ENCODE measurements at regions not wholly inside any gene's neighbourhood (a gene's known extent, or its start where the extent isn't known, plus 50 kb on each side); places are given as distances from the start of the nearest gene placed in this dataset.

- peak; percentile 69 for DNase-seq (ENCODE audit: low spot score)
- peak; percentile 69 for FAIRE-seq
These were observed 244.7 kb downstream of the SIPA1L2 start for GRCh38 chr1:232385221-232385620.

GRCh38 chr1:232384171-232384883 lies 245.6 kb downstream of the SIPA1L2 start:
- DNase-seq (ENCODE audit: low spot score) (no peak), FAIRE-seq (no peak)

- no peak for FAIRE-seq
- DNase-seq (ENCODE audit: low spot score) = no peak
These were observed 246.3 kb downstream of the SIPA1L2 start for GRCh38 chr1:232383455-232384123.

GRCh38 chr1:232382671-232383070 lies 247.3 kb downstream of the SIPA1L2 start:
- FAIRE-seq = no peak
- no peak for DNase-seq (ENCODE audit: low spot score)

GRCh38 chr1:232381394-232382100 lies 248.4 kb downstream of the SIPA1L2 start:
- DNase-seq (ENCODE audit: low spot score) (no peak), FAIRE-seq (no peak)

- DNase-seq (ENCODE audit: low spot score) (no peak), FAIRE-seq (no peak)
These were observed 249.3 kb downstream of the SIPA1L2 start for GRCh38 chr1:232380596-232380995.

- no peak for DNase-seq (ENCODE audit: low spot score)
- FAIRE-seq = no peak
These were observed 249.8 kb downstream of the SIPA1L2 start for GRCh38 chr1:232380131-232380530.

GRCh38 chr1:232379063-232379434 lies 250.9 kb downstream of the SIPA1L2 start:
- no peak for FAIRE-seq
- no peak for DNase-seq (ENCODE audit: low spot score)

GRCh38 chr1:232378266-232379062 lies 251.5 kb downstream of the SIPA1L2 start:
- FAIRE-seq = no peak
- no peak for DNase-seq (ENCODE audit: low spot score)

- no peak for DNase-seq (ENCODE audit: low spot score)
- FAIRE-seq = peak; percentile 17
These were observed 252.5 kb downstream of the SIPA1L2 start for GRCh38 chr1:232377494-232377770.

GRCh38 chr1:232376632-232377493 lies 253.1 kb downstream of the SIPA1L2 start:
- FAIRE-seq (no peak), DNase-seq (ENCODE audit: low spot score) (no peak)

- FAIRE-seq (no peak), DNase-seq (ENCODE audit: low spot score) (no peak)
These were observed 257.0 kb downstream of the SIPA1L2 start for GRCh38 chr1:232372841-232373440.

- FAIRE-seq (no peak), DNase-seq (ENCODE audit: low spot score) (no peak)
These were observed 257.5 kb downstream of the SIPA1L2 start for GRCh38 chr1:232372431-232372830.

- FAIRE-seq (no peak), DNase-seq (ENCODE audit: low spot score) (no peak)
These were observed 260.3 kb downstream of the SIPA1L2 start for GRCh38 chr1:232369451-232370296.

GRCh38 chr1:232368821-232369321 lies 261.1 kb downstream of the SIPA1L2 start:
- no peak for FAIRE-seq
- DNase-seq (ENCODE audit: low spot score) = no peak

GRCh38 chr1:232367293-232367692 lies 262.6 kb downstream of the SIPA1L2 start:
- DNase-seq (ENCODE audit: low spot score) (no peak), FAIRE-seq (no peak)

GRCh38 chr1:232364654-232365382 lies 265.1 kb downstream of the SIPA1L2 start:
- FAIRE-seq = no peak

GRCh38 chr1:232363008-232363407 lies 266.9 kb downstream of the SIPA1L2 start:
- DNase-seq (ENCODE audit: low spot score) (no peak), FAIRE-seq (no peak)

More at GRCh38 chr1:232364654-232365382, 265.1 kb downstream of the SIPA1L2 start:
- DNase-seq (ENCODE audit: low spot score) = no peak

- DNase-seq (ENCODE audit: low spot score) (no peak), FAIRE-seq (no peak)
These were observed 272.5 kb downstream of the SIPA1L2 start for GRCh38 chr1:232357416-232357815.

Measured in RCC 7860 (cell line).